Heart left ventricle (tissue), 13 donors: ENCODE measurements at regions not wholly inside any gene's neighbourhood (a gene's known extent, or its start where the extent isn't known, plus 50 kb on each side); places are given as distances from the start of the nearest gene placed in this dataset.

Experiments
- POLR2A ChIP-seq, 2 donors: fragments of 450-650 bp; IDR thresholded peaks; one replicate each; pipeline ENCODE4 v1.6.1; 2017; ENCODE audit warnings: antibody characterized with exemption in 2 of 2, mild to moderate bottlenecking in 2 of 2, moderate library complexity in 2 of 2
- TF ChIP-seq, protein P1 (sequence below), 12 donors: fragments of 200-600 bp; sonication (generic) in 4 of 12; IDR thresholded peaks; one replicate each; pipeline versions ENCODE4 v1.5.0 to v1.8.0; 2018 to 2022; ENCODE audit warnings: antibody characterized with exemption in 12 of 12, mild to moderate bottlenecking in 5 of 12
- donor health status: ischemic (EF 13 %, LVEDD 7.1; RV severe dilation, severe dysfunction).
- donor health status: DM: no; HTN: yes; CAD: no.
- donor health status: DM: no; HTN: no; CAD: no.
- donor health status: ischemic (EF 25% LVEDD 6.9; RV normal size, moderate dysfunction).
- donor health status: ischemic (EF 25% LVEDD 5.7; RV mildly dilated, moderate dysfunction).
- donor health status: ischemic (EF 35%, LVEDD 5.7; RV mildly dilated, moderate dysfunction).
- donor health status: nonischemic (EF 11% LVEDD 7.7; RV severe dilation, severe dysfunction).
- donor health status: DM: yes; HTN: yes; CAD: no.
- donor health status: PGD.
- donor health status: ischemic (EF 29% LVEDD 5.4; RV normal size, mild dysfunction).
- donor health status: nonischemic (EF 23%, LVEDD 6.1; RV moderate dilation, normal function).

DNA sequence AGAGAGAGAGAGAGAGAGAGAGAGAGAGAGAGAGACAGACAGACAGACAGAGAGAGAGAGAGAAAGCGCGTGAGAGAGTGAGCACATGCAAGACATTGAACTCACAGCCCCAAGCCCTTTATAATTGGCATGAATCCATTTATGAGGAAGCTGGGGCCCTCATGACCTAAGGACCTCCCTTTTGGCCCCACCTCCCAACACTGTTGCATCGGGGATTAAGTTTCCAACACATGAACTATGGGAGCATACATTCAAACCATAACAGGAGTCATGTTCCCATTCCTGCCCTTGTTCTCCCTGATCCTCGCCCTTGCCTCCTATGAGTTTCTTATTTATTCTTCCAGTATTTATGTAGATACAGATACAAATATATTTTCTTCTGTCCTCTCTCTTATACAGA, 269.8 kb upstream of the ARX start:
- TF ChIP-seq, protein P1, sequence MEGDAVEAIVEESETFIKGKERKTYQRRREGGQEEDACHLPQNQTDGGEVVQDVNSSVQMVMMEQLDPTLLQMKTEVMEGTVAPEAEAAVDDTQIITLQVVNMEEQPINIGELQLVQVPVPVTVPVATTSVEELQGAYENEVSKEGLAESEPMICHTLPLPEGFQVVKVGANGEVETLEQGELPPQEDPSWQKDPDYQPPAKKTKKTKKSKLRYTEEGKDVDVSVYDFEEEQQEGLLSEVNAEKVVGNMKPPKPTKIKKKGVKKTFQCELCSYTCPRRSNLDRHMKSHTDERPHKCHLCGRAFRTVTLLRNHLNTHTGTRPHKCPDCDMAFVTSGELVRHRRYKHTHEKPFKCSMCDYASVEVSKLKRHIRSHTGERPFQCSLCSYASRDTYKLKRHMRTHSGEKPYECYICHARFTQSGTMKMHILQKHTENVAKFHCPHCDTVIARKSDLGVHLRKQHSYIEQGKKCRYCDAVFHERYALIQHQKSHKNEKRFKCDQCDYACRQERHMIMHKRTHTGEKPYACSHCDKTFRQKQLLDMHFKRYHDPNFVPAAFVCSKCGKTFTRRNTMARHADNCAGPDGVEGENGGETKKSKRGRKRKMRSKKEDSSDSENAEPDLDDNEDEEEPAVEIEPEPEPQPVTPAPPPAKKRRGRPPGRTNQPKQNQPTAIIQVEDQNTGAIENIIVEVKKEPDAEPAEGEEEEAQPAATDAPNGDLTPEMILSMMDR (IDR thresholded peaks at IDR 0.05): no peak
- TF ChIP-seq POLR2A (IDR thresholded peaks at IDR 0.05): no peak
